H1 (cell line): ENCODE measurements at regions not wholly inside any gene's neighbourhood (a gene's known extent, or its start where the extent isn't known, plus 50 kb on each side); places are given as distances from the start of the nearest gene placed in this dataset.

Experiments
- CTCF ChIA-PET: fragments of 300-600 bp; sonication (Branson Sonifier 250); formaldehyde crosslinking; loops from one replicate; lab custom pipeline; 2021; ENCODE audit not compliant: partially characterized antibody; lab: Charles Lee
- POLR2A ChIA-PET: fragments of 300-600 bp; sonication (Branson Sonifier 250); formaldehyde crosslinking; loops from one replicate; lab custom pipeline; 2021; ENCODE audit warnings: inconsistent platforms; ENCODE audit not compliant: partially characterized antibody; lab: Charles Lee
- DNase-seq, 2 experiments: peaks; one replicate each; pipeline versions ENCODE4 v3.0.0 to v3.0.0-alpha.2; 2010 to 2022; ENCODE audit warnings: low spot score in 2 of 2, low read depth in 1 of 2, mixed read lengths in 1 of 2
- FAIRE-seq: peaks from 2 replicates; lab custom pipeline; 2011; peaks lifted over from hg19 to GRCh38; lab: Jason Lieb, UNC
- H2AFZ ChIP-seq: 2 replicates; pipeline ENCODE4 v1.8.1; 2012; ENCODE audit warnings: low read length, inconsistent platforms
- H2AK5ac ChIP-seq: 2 replicates; pipeline ENCODE4 v1.6.1; 2013; ENCODE audit warnings: low read depth, low read length
- H2BK120ac ChIP-seq: replicated peaks from 2 replicates; pipeline ENCODE3; 2013; ENCODE audit warnings: low read depth, low read length, inconsistent platforms
- H2BK12ac ChIP-seq: 2 replicates; pipeline ENCODE4 v1.6.1; 2013; ENCODE audit warnings: low read depth, low read length
- H2BK15ac ChIP-seq: 2 replicates; pipeline ENCODE4 v1.6.1; 2013; ENCODE audit warnings: low read length
- H2BK20ac ChIP-seq: 2 replicates; pipeline ENCODE4 v1.6.1; 2013; ENCODE audit warnings: low read length
- H2BK5ac ChIP-seq: 2 replicates; pipeline ENCODE4 v1.6.1; 2013; ENCODE audit warnings: low read depth, low read length
- H3K14ac ChIP-seq: 2 replicates; pipeline ENCODE4 v1.6.1; 2013; ENCODE audit warnings: inconsistent platforms; ENCODE audit not compliant: insufficient read length
- H3K18ac ChIP-seq: 2 replicates; pipeline ENCODE4 v1.6.1; 2013; ENCODE audit warnings: low read length; ENCODE audit errors: extremely low read depth
- H3K23ac ChIP-seq: 2 replicates; pipeline ENCODE4 v1.6.1; 2013; ENCODE audit warnings: inconsistent platforms; ENCODE audit not compliant: insufficient read length
- H3K23me2 ChIP-seq: 2 replicates; pipeline ENCODE4 v1.6.1; 2013; ENCODE audit warnings: low read depth, low read length
- H3K27ac ChIP-seq: 2 replicates; pipeline ENCODE4 v1.6.1; 2011; ENCODE audit warnings: low read depth, low read length, inconsistent platforms
- H3K27me3 ChIP-seq, 4 experiments: replicated peaks in 1 of 4; 1 replicate in 1 of 4; 2 replicates in 3 of 4; pipeline versions ENCODE4 v1.6.1 to v1.8.1; 2011 to 2013; ENCODE audit warnings: low read length in 3 of 4, mild to moderate bottlenecking in 3 of 4, inconsistent platforms in 2 of 4, mixed read lengths in 2 of 4, moderate library complexity in 1 of 4; ENCODE audit not compliant: control insufficient read depth in 3 of 4, insufficient read depth in 3 of 4; ENCODE audit errors: extremely low read depth in 1 of 4
- H3K36me3 ChIP-seq, 4 experiments: 2 replicates each; pipeline versions ENCODE4 v1.6.1 to v1.8.1; 2011 to 2013; ENCODE audit warnings: mild to moderate bottlenecking in 4 of 4, low read length in 3 of 4, moderate library complexity in 2 of 4, control low read depth in 1 of 4, inconsistent platforms in 1 of 4; ENCODE audit not compliant: insufficient read depth in 4 of 4, control insufficient read depth in 2 of 4
- H3K4ac ChIP-seq: replicated peaks from 2 replicates; pipeline ENCODE3; 2013; ENCODE audit warnings: low read length, low read depth, mixed read lengths, inconsistent platforms; ENCODE audit not compliant: insufficient read length
- H3K4me1 ChIP-seq, 4 experiments: replicated peaks in 1 of 4; 1 replicate in 1 of 4; 2 replicates in 3 of 4; pipeline versions ENCODE4 v1.6.1 to v1.8.1; 2011 to 2013; ENCODE audit warnings: low read length in 3 of 4, inconsistent platforms in 2 of 4, mixed read lengths in 1 of 4; ENCODE audit not compliant: insufficient read depth in 4 of 4, control insufficient read depth in 3 of 4
- H3K4me2 ChIP-seq, 2 experiments: 2 replicates each; pipeline versions ENCODE4 v1.6.1 to v1.8.1; 2011 to 2013; ENCODE audit warnings: low read depth in 2 of 2, low read length in 2 of 2, control low read depth in 1 of 2, inconsistent platforms in 1 of 2, mild to moderate bottlenecking in 1 of 2; ENCODE audit not compliant: insufficient read depth in 1 of 2
- H3K4me3 ChIP-seq, 4 experiments: fragments of 200-600, 300-600 bp in 1 of 4; sonication (generic), shearing (Covaris generic), sonication (Bioruptor Twin) in 1 of 4; 2 replicates each; pipeline versions ENCODE4 v1.5.1 to v1.8.1; 2011 to 2016; ENCODE audit warnings: low read length in 4 of 4, low read depth in 3 of 4, control low read depth in 2 of 4, inconsistent platforms in 2 of 4, mild to moderate bottlenecking in 2 of 4, mixed read lengths in 1 of 4, moderate library complexity in 1 of 4; ENCODE audit not compliant: insufficient read depth in 2 of 4; ENCODE audit errors: extremely low read depth in 1 of 4
- H3K56ac ChIP-seq: replicated peaks from 2 replicates; pipeline ENCODE3; 2013; ENCODE audit warnings: low read depth, mild to moderate bottlenecking, mixed read lengths, low read length, inconsistent platforms; ENCODE audit not compliant: insufficient read length
- H3K79me1 ChIP-seq: 2 replicates; pipeline ENCODE4 v1.6.1; 2013; ENCODE audit warnings: low read depth, low read length, control low read depth
- H3K79me2 ChIP-seq, 2 experiments: 2 replicates each; pipeline versions ENCODE4 v1.6.1 to v1.8.1; 2012 to 2013; ENCODE audit warnings: low read length in 2 of 2, mild to moderate bottlenecking in 2 of 2, inconsistent platforms in 1 of 2; ENCODE audit not compliant: insufficient read depth in 2 of 2, control insufficient read depth in 1 of 2
- H3K9ac ChIP-seq, 4 experiments: replicated peaks in 1 of 4; 1 replicate in 1 of 4; 2 replicates in 3 of 4; pipeline versions ENCODE4 v1.6.1 to v1.8.1; 2011 to 2013; ENCODE audit warnings: low read depth in 3 of 4, low read length in 3 of 4, control low read depth in 2 of 4, mild to moderate bottlenecking in 2 of 4, moderate library complexity in 2 of 4, inconsistent platforms in 1 of 4; ENCODE audit errors: extremely low read depth in 1 of 4
- H3K9me3 ChIP-seq, 2 experiments: 2 replicates each; pipeline versions ENCODE4 v1.6.1 to v1.8.1; 2012 to 2013; ENCODE audit warnings: mild to moderate bottlenecking in 2 of 2, moderate library complexity in 2 of 2, control low read depth in 1 of 2, inconsistent platforms in 1 of 2, low read depth in 1 of 2, low read length in 1 of 2, mixed read lengths in 1 of 2; ENCODE audit not compliant: insufficient read depth in 2 of 2
- H4K20me1 ChIP-seq, 2 experiments: replicated peaks in 1 of 2; 2 replicates each; pipeline versions ENCODE3 to v1.8.1; 2011 to 2013; ENCODE audit warnings: inconsistent platforms in 2 of 2, low read length in 2 of 2, mild to moderate bottlenecking in 1 of 2; ENCODE audit not compliant: insufficient read depth in 2 of 2, control insufficient read depth in 1 of 2
- H4K5ac ChIP-seq: 2 replicates; pipeline ENCODE4 v1.6.1; 2013; ENCODE audit warnings: low read length, low read depth, mixed read lengths, inconsistent platforms; ENCODE audit not compliant: insufficient read length
- H4K8ac ChIP-seq: 2 replicates; pipeline ENCODE4 v1.8.0; 2013; ENCODE audit warnings: mild to moderate bottlenecking, moderate library complexity, low read length, inconsistent platforms; ENCODE audit not compliant: insufficient read depth; ENCODE audit errors: extremely low read depth
- H4K91ac ChIP-seq: replicated peaks from 2 replicates; pipeline ENCODE3; 2013; ENCODE audit warnings: low read length, mixed read lengths, inconsistent platforms; ENCODE audit not compliant: insufficient read length
- ATF2 ChIP-seq: IDR thresholded peaks from 2 replicates; pipeline ENCODE4 v1.6.1; 2012; ENCODE audit warnings: low read length, inconsistent platforms
- CBX5 ChIP-seq: fragments of 300-800, 300-1000 bp; sonication (generic); IDR thresholded peaks from 2 replicates; pipeline ENCODE4 v1.7.1; 2016; ENCODE audit warnings: antibody characterized with exemption, low read length, low read depth
- CBX8 ChIP-seq: fragments of 300-800, 300-1000 bp; sonication (generic); IDR thresholded peaks from 2 replicates; pipeline ENCODE4 v1.7.1; 2016; ENCODE audit warnings: low read depth, low read length, borderline replicate concordance
- CREB1 ChIP-seq: IDR thresholded peaks from 2 replicates; pipeline ENCODE4 v1.6.1; 2012; ENCODE audit warnings: inconsistent platforms
- HDAC6 ChIP-seq: IDR thresholded peaks from one replicate; pipeline ENCODE4 v1.7.1; 2012; ENCODE audit warnings: low read depth, mild to moderate bottlenecking, inconsistent platforms, low read length, moderate library complexity
- JUN ChIP-seq: IDR thresholded peaks from 2 replicates; pipeline ENCODE4 v1.6.1; 2011; ENCODE audit warnings: low read depth, mild to moderate bottlenecking, improper control_type of control experiment, low read length
- KDM4A ChIP-seq: IDR thresholded peaks from one replicate; pipeline ENCODE4 v1.7.1; 2012; ENCODE audit warnings: low read depth, mild to moderate bottlenecking, moderate library complexity, low read length, inconsistent platforms; ENCODE audit not compliant: severe bottlenecking
- POLR2AphosphoS5 ChIP-seq: IDR thresholded peaks from 2 replicates; pipeline ENCODE4 v1.6.1; 2011; ENCODE audit warnings: low read depth, low read length
- POU5F1 ChIP-seq: IDR thresholded peaks from 2 replicates; pipeline ENCODE4 v1.6.1; 2011; ENCODE audit warnings: low read depth, mild to moderate bottlenecking, low read length, moderate library complexity
- RNF2 ChIP-seq: fragments of 200-900, 300-1000 bp; sonication (generic); IDR thresholded peaks from 2 replicates; pipeline ENCODE4 v1.7.1; 2016; ENCODE audit warnings: borderline replicate concordance, low read depth, mild to moderate bottlenecking, antibody characterized with exemption, low read length; ENCODE audit not compliant: poor library complexity, severe bottlenecking; ENCODE audit errors: missing control alignments
- RXRA ChIP-seq: IDR thresholded peaks from 2 replicates; pipeline ENCODE4 v1.6.1; 2011; ENCODE audit warnings: low read depth, mild to moderate bottlenecking, low read length, moderate library complexity; ENCODE audit not compliant: insufficient read depth
- SAP30 ChIP-seq: fragments of 300-600 bp; sonication (generic); IDR thresholded peaks from 2 replicates; pipeline ENCODE4 v1.7.1; 2012; ENCODE audit warnings: low read length, moderate library complexity, mild to moderate bottlenecking, inconsistent platforms; ENCODE audit not compliant: insufficient read depth, insufficient replicate concordance
- SIX5 ChIP-seq: IDR thresholded peaks from 2 replicates; pipeline ENCODE4 v1.6.1; 2011; ENCODE audit warnings: mild to moderate bottlenecking, low read depth, low read length
- SP2 ChIP-seq: IDR thresholded peaks from 2 replicates; pipeline ENCODE4 v1.6.1; 2012; ENCODE audit warnings: mild to moderate bottlenecking, low read length, inconsistent platforms
- ZNF274 ChIP-seq: IDR thresholded peaks from 2 replicates; pipeline ENCODE4 v1.7.0; 2012; ENCODE audit warnings: low read length, borderline replicate concordance; ENCODE audit errors: extremely low read depth

- Histone ChIP-seq H3K79me1 (no peaks in the 10 kb centered on the region), H2BK15ac (no peak overlapping the region), H2AFZ (no peak overlapping the region), H3K14ac (no peak overlapping the region), H2AK5ac (no peak overlapping the region), H3K79me2 (no peaks in the 10 kb centered on the region), H3K23me2 (no peaks in the 10 kb centered on the region), H3K56ac (no peak overlapping the region), H3K36me3 (no peaks in the 10 kb centered on the region; a peak in 1 of 8 replicates), H3K4me1 (no peaks in the 10 kb centered on the region), H3K23ac (no peak overlapping the region), H4K8ac (no peak overlapping the region), H3K18ac (no peak overlapping the region), H3K27ac (no peak overlapping the region), H3K9ac (no peak overlapping the region), H3K4me2 (no peak overlapping the region), H2BK5ac (no peak overlapping the region), H2BK12ac (no peak overlapping the region), H3K4me3 (no peak overlapping the region), H3K27me3 (no peaks in the 10 kb centered on the region), H2BK120ac (no peak overlapping the region), H4K20me1 (no peaks in the 10 kb centered on the region), H3K9me3 (peaks cover 8 to 9% of the 10 kb centered on the region in 2 experiments; a peak in 3 of 4 replicates), H4K5ac (no peak overlapping the region), H4K91ac (no peak overlapping the region), H3K4ac (no peak overlapping the region), H2BK20ac (no peak overlapping the region)
- ChIA-PET POLR2A (no interaction called here), CTCF (no interaction called here)
- no peak for FAIRE-seq
- DNase-seq: no peak
- TF ChIP-seq POLR2AphosphoS5: no peak
- no peak for TF ChIP-seq SP2
- TF ChIP-seq POU5F1: no peak
- no peak for TF ChIP-seq RXRA
- no peak for TF ChIP-seq KDM4A
- TF ChIP-seq CBX5: no peak
- TF ChIP-seq CREB1: no peak
- TF ChIP-seq HDAC6: no peak
- no peak for TF ChIP-seq CBX8
- TF ChIP-seq SIX5: no peak
- no peak for TF ChIP-seq ZNF274
- TF ChIP-seq ATF2: no peak
- no peak for TF ChIP-seq RNF2
- TF ChIP-seq JUN: no peak
- no peak for TF ChIP-seq SAP30
Observed at GRCh38 chr11:41816396-41816795, 356.9 kb upstream of the LRRC4C start.
